Keratinocyte (primary cell): ENCODE measurements at regions not wholly inside any gene's neighbourhood (a gene's known extent, or its start where the extent isn't known, plus 50 kb on each side); places are given as distances from the start of the nearest gene placed in this dataset.

ENCODE experiments used
- DNase-seq: peaks from one replicate; pipeline ENCODE4 v3.0.0-alpha.2; 2011; ENCODE audit warnings: low read depth, missing footprints, low spot score
- FAIRE-seq: peaks from 2 replicates; lab custom pipeline; 2011; peaks lifted over from hg19 to GRCh38; lab: Jason Lieb, UNC
- H2AFZ ChIP-seq: 2 replicates; pipeline ENCODE4 v1.6.0; 2012; ENCODE audit warnings: low read length, control low read depth, inconsistent platforms; ENCODE audit not compliant: control insufficient read depth
- H3K27ac ChIP-seq: 2 replicates; pipeline ENCODE4 v1.5.1; 2011; ENCODE audit warnings: low read length; ENCODE audit not compliant: control insufficient read depth, insufficient read depth
- H3K27me3 ChIP-seq: 3 replicates; pipeline ENCODE4 v1.6.0; 2011; ENCODE audit warnings: low read length; ENCODE audit not compliant: control insufficient read depth, insufficient read depth; ENCODE audit errors: extremely low read depth
- H3K36me3 ChIP-seq, 2 experiments: 2 replicates in 1 of 2; 3 replicates in 1 of 2; pipeline ENCODE4 v1.5.1; 2011; ENCODE audit warnings: low read length in 2 of 2, mild to moderate bottlenecking in 1 of 2; ENCODE audit not compliant: control insufficient read depth in 2 of 2, insufficient read depth in 2 of 2; ENCODE audit errors: extremely low read depth in 1 of 2
- H3K4me1 ChIP-seq: 3 replicates; pipeline ENCODE4 v1.5.1; 2011; ENCODE audit warnings: low read length; ENCODE audit not compliant: control insufficient read depth, insufficient read depth; ENCODE audit errors: extremely low read depth
- H3K4me2 ChIP-seq: 3 replicates; pipeline ENCODE4 v1.6.0; 2011; ENCODE audit warnings: low read depth, low read length; ENCODE audit not compliant: control insufficient read depth, insufficient read depth; ENCODE audit errors: extremely low read depth
- H3K4me3 ChIP-seq, 3 experiments: fragments of 200-600 bp in 1 of 3; sonication (generic) in 1 of 3; 2 replicates in 2 of 3; 3 replicates in 1 of 3; pipeline ENCODE4 v1.5.1; 2011 to 2016; ENCODE audit warnings: low read length in 3 of 3, mild to moderate bottlenecking in 3 of 3, control low read depth in 2 of 3, inconsistent platforms in 1 of 3, low read depth in 1 of 3, mixed read lengths in 1 of 3, mixed run types in 1 of 3, moderate library complexity in 1 of 3; ENCODE audit not compliant: control insufficient read depth in 2 of 3, insufficient read depth in 2 of 3; ENCODE audit errors: extremely low read depth in 1 of 3
- H3K79me2 ChIP-seq: 2 replicates; pipeline ENCODE4 v1.6.0; 2012; ENCODE audit warnings: low read length; ENCODE audit not compliant: control insufficient read depth, insufficient read depth
- H3K9ac ChIP-seq: 3 replicates; pipeline ENCODE4 v1.6.0; 2011; ENCODE audit warnings: low read length; ENCODE audit not compliant: control insufficient read depth, insufficient read depth; ENCODE audit errors: extremely low read depth
- H3K9me1 ChIP-seq: 3 replicates; pipeline ENCODE4 v1.6.0; 2011; ENCODE audit warnings: low read length; ENCODE audit not compliant: control insufficient read depth, insufficient read depth; ENCODE audit errors: extremely low read depth
- H3K9me3 ChIP-seq: 2 replicates; pipeline ENCODE4 v1.5.1; 2012; ENCODE audit warnings: low read depth, low read length; ENCODE audit not compliant: control insufficient read depth
- H4K20me1 ChIP-seq: 3 replicates; pipeline ENCODE4 v1.6.0; 2011; ENCODE audit warnings: low read length; ENCODE audit not compliant: control insufficient read depth, insufficient read depth; ENCODE audit errors: extremely low read depth
- EZH2 ChIP-seq: IDR thresholded peaks from one replicate; pipeline ENCODE4 v1.6.1; 2012; ENCODE audit warnings: inconsistent platforms, mild to moderate bottlenecking, low read length, moderate library complexity
- dilution Hi-C: fragments of 300-500 bp; cut with MboI; formaldehyde crosslinking; loops from one replicate; pipeline ENCODE4 v1.7.0; 2020; ENCODE audit warnings: low sequenced_read_pairs; ENCODE audit not compliant: extremely low pct_ligation_motif_present
- TF ChIP-seq, protein P1 (sequence below), 3 experiments: IDR thresholded peaks in 1 of 3; conservative IDR thresholded peaks in 1 of 3; optimal IDR thresholded peaks in 1 of 3; 2 replicates in 2 of 3; 3 replicates in 1 of 3; pipeline versions ENCODE3 to v1.5.1; 2011; ENCODE audit warnings: low read length in 3 of 3, mild to moderate bottlenecking in 3 of 3, moderate library complexity in 2 of 3, control low read depth in 1 of 3, inconsistent platforms in 1 of 3; ENCODE audit not compliant: insufficient read depth in 2 of 3; ENCODE audit errors: extremely low read depth in 1 of 3

DNA sequence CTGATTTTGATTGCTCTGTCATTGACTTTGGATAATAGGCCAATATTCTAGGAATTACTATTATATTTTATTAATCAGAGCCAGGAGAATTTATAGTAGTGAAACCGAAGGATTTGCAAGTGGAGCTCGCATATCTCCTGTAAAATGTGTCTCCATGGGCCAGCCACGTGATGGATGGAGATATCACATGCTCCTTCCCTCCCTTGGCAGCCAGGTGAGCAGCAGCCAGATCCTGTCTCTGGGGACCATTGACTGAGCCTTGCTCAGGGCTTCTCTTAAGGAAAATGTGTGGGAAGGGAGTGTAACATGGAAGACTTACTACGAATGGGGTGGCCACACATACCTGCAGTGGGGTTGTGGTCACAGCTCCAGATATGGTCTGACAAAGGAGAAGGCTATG, 144.7 kb upstream of the RGMA start:
- Histone ChIP-seq H3K4me2 (no peak overlapping the region), H3K9me3 (no peaks in the 10 kb centered on the region), H3K27ac (no peak overlapping the region), H3K79me2 (no peaks in the 10 kb centered on the region), H3K4me1 (no peaks in the 10 kb centered on the region), H2AFZ (no peak overlapping the region), H3K36me3 (no peaks in the 10 kb centered on the region), H3K4me3 (no peak overlapping the region), H4K20me1 (no peaks in the 10 kb centered on the region), H3K27me3 (no peaks in the 10 kb centered on the region), H3K9me1 (no peaks in the 10 kb centered on the region), H3K9ac (no peak overlapping the region)
- TF ChIP-seq, protein P1, sequence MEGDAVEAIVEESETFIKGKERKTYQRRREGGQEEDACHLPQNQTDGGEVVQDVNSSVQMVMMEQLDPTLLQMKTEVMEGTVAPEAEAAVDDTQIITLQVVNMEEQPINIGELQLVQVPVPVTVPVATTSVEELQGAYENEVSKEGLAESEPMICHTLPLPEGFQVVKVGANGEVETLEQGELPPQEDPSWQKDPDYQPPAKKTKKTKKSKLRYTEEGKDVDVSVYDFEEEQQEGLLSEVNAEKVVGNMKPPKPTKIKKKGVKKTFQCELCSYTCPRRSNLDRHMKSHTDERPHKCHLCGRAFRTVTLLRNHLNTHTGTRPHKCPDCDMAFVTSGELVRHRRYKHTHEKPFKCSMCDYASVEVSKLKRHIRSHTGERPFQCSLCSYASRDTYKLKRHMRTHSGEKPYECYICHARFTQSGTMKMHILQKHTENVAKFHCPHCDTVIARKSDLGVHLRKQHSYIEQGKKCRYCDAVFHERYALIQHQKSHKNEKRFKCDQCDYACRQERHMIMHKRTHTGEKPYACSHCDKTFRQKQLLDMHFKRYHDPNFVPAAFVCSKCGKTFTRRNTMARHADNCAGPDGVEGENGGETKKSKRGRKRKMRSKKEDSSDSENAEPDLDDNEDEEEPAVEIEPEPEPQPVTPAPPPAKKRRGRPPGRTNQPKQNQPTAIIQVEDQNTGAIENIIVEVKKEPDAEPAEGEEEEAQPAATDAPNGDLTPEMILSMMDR (optimal IDR thresholded peaks at IDR 0.05 in 1 of 3, IDR thresholded peaks at IDR 0.05 in 1 of 3, conservative IDR thresholded peaks at IDR 0.05 in 1 of 3; ENCODE audit: extremely low read depth in 1 of 3, insufficient read depth in 2 of 3, low read length in 3 of 3) = no peak
- no peak for TF ChIP-seq EZH2
- FAIRE-seq = no peak
- dilution Hi-C loops = no loop called here
- no peak for DNase-seq

GRCh38 chr15:93232845-93233244, 143.8 kb upstream of the RGMA start:
- DNase-seq (no peak), FAIRE-seq (no peak)
- H3K4me3 ChIP-seq = no peak overlapping the region
- TF ChIP-seq, protein P1 (optimal IDR thresholded peaks at IDR 0.05 in 1 of 3, IDR thresholded peaks at IDR 0.05 in 1 of 3, conservative IDR thresholded peaks at IDR 0.05 in 1 of 3; ENCODE audit: extremely low read depth in 1 of 3, insufficient read depth in 2 of 3, low read length in 3 of 3) = no peak
- TF ChIP-seq EZH2 = no peak
- H3K27ac ChIP-seq = no peak overlapping the region
- H2AFZ ChIP-seq = no peak overlapping the region
- H3K36me3 ChIP-seq = no peaks in the 10 kb centered on the region
- no peak overlapping the region for H3K9ac ChIP-seq
- H4K20me1 ChIP-seq = no peaks in the 10 kb centered on the region
- no peaks in the 10 kb centered on the region for H3K27me3 ChIP-seq
- no peaks in the 10 kb centered on the region for H3K9me1 ChIP-seq
- no peaks in the 10 kb centered on the region for H3K79me2 ChIP-seq
- no peak overlapping the region for H3K4me2 ChIP-seq
- no peaks in the 10 kb centered on the region for H3K4me1 ChIP-seq
- no peaks in the 10 kb centered on the region for H3K9me3 ChIP-seq
- dilution Hi-C loops = no loop called here
